Lower lobe of right lung (tissue), 2 donors: ENCODE measurements at regions not wholly inside any gene's neighbourhood (a gene's known extent, or its start where the extent isn't known, plus 50 kb on each side); places are given as distances from the start of the nearest gene placed in this dataset.

Experiments
- ATAC-seq, 2 donors: fragments of 200-7000 bp; cut with Tn5 transposase; one replicate each; pipeline ENCODE4 v1.9.1; 2020 to 2022; ENCODE audit warnings: mild to moderate bottlenecking in 2 of 2, moderate library complexity in 2 of 2
- DNase-seq: peaks from one replicate; pipeline ENCODE4 v3.0.0-alpha.2; 2020
- H3K27ac ChIP-seq: fragments of 200-600 bp; one replicate; pipeline ENCODE4 v1.8.0; 2022
- H3K27me3 ChIP-seq: fragments of 200-600 bp; one replicate; pipeline ENCODE4 v1.8.0; 2022; ENCODE audit warnings: low read depth
- H3K36me3 ChIP-seq: fragments of 200-600 bp; one replicate; pipeline ENCODE4 v1.8.0; 2022; ENCODE audit warnings: mild to moderate bottlenecking
- H3K4me1 ChIP-seq: fragments of 200-600 bp; one replicate; pipeline ENCODE4 v1.8.0; 2022
- H3K4me3 ChIP-seq: fragments of 200-600 bp; one replicate; pipeline ENCODE4 v1.8.0; 2022; ENCODE audit warnings: mild to moderate bottlenecking
- H3K9me3 ChIP-seq: fragments of 200-600 bp; one replicate; pipeline ENCODE4 v1.8.0; 2022
- intact Hi-C: fragments of 100-400 bp; cut with DNase I; formaldehyde crosslinking; loops from one replicate; pipeline ENCODE4 v1.11.0; 2022
- TF ChIP-seq, protein P1 (sequence below): fragments of 200-600 bp; IDR thresholded peaks from one replicate; pipeline ENCODE4 v1.8.0; 2022; ENCODE audit warnings: antibody characterized with exemption, mild to moderate bottlenecking
- donor health status: DM: no; HTN: yes; CAD: no; lungs with severe emphysema.

DNA sequence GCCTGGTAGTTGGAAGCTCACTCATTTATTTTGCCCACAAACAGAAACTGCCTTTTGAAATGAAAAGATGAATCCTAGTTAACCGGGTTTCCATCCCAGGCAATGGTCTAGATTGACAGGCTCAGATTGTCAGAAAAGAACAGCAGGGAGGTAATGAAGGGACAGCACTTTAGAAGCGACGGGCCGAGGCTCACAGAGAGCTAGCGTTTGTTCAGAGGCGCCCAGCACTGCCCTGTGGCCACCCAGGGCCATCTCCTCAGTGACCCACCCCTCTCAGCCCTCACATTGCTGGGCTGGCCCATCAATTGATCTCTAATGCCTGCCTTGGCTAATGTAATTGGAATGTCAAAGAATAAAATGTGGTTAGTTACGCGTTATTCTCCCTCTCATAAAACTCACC lies 304.8 kb downstream of the CDCA7 start:
- H3K4me3 ChIP-seq, result no peak overlapping the region
- TF ChIP-seq, protein P1, sequence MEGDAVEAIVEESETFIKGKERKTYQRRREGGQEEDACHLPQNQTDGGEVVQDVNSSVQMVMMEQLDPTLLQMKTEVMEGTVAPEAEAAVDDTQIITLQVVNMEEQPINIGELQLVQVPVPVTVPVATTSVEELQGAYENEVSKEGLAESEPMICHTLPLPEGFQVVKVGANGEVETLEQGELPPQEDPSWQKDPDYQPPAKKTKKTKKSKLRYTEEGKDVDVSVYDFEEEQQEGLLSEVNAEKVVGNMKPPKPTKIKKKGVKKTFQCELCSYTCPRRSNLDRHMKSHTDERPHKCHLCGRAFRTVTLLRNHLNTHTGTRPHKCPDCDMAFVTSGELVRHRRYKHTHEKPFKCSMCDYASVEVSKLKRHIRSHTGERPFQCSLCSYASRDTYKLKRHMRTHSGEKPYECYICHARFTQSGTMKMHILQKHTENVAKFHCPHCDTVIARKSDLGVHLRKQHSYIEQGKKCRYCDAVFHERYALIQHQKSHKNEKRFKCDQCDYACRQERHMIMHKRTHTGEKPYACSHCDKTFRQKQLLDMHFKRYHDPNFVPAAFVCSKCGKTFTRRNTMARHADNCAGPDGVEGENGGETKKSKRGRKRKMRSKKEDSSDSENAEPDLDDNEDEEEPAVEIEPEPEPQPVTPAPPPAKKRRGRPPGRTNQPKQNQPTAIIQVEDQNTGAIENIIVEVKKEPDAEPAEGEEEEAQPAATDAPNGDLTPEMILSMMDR, result no peak
- ATAC-seq (no peak), DNase-seq (no peak)
- H3K4me1 ChIP-seq, result no peaks in the 10 kb centered on the region
- no peak overlapping the region for H3K27ac ChIP-seq
- H3K27me3 ChIP-seq, result no peaks in the 10 kb centered on the region
- intact Hi-C loops, result no loop called here
- H3K36me3 ChIP-seq, result no peaks in the 10 kb centered on the region
- H3K9me3 ChIP-seq, result no peaks in the 10 kb centered on the region

DNA sequence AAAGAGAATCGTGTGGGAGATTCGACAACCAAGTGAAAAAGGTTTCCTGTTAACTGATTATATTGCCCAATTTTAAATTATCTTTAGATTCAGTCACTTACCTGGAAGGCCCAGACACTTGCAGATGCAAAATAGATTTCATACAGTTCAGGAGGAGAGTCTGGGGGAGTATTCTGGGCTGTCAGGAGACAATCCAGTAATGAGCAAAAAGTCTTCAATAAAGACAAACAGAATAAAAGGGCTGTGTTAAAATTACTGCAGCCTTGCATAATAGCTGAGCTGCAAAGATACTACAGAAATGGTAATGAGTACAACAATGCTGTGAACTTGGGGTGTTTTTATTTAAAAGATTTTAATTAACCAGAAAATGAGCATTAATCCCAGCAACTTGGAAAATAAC lies 303.6 kb downstream of the SP3 start:
- intact Hi-C loops, result no loop called here
- TF ChIP-seq, protein P1, result no peak
- no peaks in the 10 kb centered on the region for H3K36me3 ChIP-seq

DNA sequence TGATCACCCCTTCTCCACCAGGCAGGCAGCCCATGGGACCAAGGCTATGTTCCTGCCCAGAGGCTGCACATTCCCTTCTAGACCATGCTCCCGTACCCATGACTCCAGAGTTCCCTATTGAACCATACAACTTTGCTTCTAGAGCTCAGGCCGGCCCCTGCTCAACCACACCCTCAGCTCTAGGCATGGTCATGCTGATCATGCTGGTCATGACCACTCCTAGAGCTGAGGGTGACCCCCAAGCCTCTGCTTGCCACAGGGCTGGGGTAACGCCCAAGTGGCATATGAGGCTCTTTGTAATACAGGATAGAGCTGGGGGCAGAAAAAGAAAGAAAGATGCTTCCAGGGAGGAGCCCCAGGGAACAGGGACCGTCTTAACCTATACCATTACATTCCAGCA lies 301.8 kb downstream of the SP3 start:
- Histone ChIP-seq H3K4me3 (no peak overlapping the region), H3K27ac (no peak overlapping the region), H3K27me3 (peaks cover 12% of the 10 kb centered on the region), H3K4me1 (no peaks in the 10 kb centered on the region), H3K9me3 (no peaks in the 10 kb centered on the region), H3K36me3 (no peaks in the 10 kb centered on the region)
- no peak for ATAC-seq
- intact Hi-C loops, result no loop called here
- TF ChIP-seq, protein P1, result no peak
- DNase-seq, result no peak

More for the DNA sequence above, 303.6 kb downstream of the SP3 start:
- peaks cover 7% of the 10 kb centered on the region for H3K27me3 ChIP-seq
- no peaks in the 10 kb centered on the region for H3K4me1 ChIP-seq
- ATAC-seq (no peak), DNase-seq (no peak)
- H3K27ac ChIP-seq, result no peak overlapping the region
- H3K4me3 ChIP-seq, result no peak overlapping the region
- no peaks in the 10 kb centered on the region for H3K9me3 ChIP-seq

DNA sequence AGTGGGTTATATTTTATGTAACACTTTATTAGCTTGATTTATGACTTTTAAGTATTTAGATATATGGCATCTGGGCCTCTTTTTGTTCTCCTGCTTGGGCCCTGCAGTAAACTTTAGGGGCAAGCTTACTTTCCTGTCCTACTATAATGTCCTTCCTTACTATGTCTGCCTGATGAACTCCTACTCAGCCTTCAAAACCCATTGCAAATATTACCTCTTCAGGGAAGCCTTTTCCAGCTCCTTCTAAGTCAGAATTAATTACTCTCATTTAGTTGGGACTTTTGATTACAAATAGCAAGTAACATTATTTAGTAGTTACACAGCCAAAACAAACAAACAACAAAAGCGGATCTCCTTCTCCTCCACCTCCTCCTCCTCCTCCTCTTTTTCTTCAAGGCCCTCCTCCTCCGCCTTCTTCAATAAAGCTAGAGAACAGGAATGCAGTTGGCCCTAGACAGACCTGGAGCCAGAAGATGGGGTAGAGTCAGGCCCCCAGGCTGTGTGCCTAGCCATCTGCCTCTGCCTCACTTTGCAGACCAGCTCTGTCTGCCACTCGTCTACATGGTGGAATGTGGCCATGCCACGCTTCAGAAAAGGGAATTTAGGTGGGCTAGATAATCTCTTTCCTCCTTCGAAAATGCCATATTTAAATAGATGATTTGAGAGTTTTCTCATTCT lies 301.2 kb downstream of the SP3 start:
- TF ChIP-seq, protein P1, result no peak
- Histone ChIP-seq H3K4me3 (no peak overlapping the region), H3K27me3 (peaks cover 12% of the 10 kb centered on the region), H3K9me3 (no peaks in the 10 kb centered on the region), H3K4me1 (no peaks in the 10 kb centered on the region), H3K27ac (no peak overlapping the region), H3K36me3 (no peaks in the 10 kb centered on the region)
- intact Hi-C loops, result no loop called here
- DNase-seq (no peak), ATAC-seq (no peak)

DNA sequence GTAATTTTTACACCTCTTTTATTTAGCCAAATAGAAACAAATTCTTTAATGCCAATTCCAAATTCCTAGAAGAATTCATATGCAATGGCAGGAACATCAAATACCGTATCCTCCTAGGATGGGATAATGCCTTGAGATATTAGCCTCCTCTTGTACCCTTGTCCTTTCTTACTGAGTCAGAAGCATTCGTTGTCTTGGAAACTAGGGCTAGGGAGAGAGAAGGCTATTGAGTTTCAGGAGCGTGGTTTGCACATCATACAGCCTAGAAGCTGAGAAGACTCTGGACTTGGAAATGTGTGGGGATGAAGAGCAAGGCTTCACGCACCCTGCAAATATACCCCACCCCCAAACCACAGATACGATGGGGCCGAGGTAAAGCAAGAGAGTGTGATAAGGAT lies 300.7 kb downstream of the SP3 start:
- DNase-seq (no peak), ATAC-seq (no peak)
- intact Hi-C loops, result no loop called here
- H3K9me3 ChIP-seq, result no peaks in the 10 kb centered on the region
- no peaks in the 10 kb centered on the region for H3K36me3 ChIP-seq
- H3K4me1 ChIP-seq, result no peaks in the 10 kb centered on the region
- no peak overlapping the region for H3K4me3 ChIP-seq
- H3K27ac ChIP-seq, result no peak overlapping the region
- TF ChIP-seq, protein P1, result no peak
- H3K27me3 ChIP-seq, result peaks cover 12% of the 10 kb centered on the region
